GM12878 (cell line): ENCODE measurements at regions not wholly inside any gene's neighbourhood (a gene's known extent, or its start where the extent isn't known, plus 50 kb on each side); places are given as distances from the start of the nearest gene placed in this dataset.

Experiments used
- ATAC-seq: fragments of 200-7000 bp; cut with Tn5 transposase; 3 replicates; pipeline ENCODE4 v1.9.1; 2020; ENCODE audit warnings: mild to moderate bottlenecking, moderate library complexity
- BruUV-seq: library from RNA; stranded (reverse); fragments of 400-500 nt; replicated peaks from 2 replicates; lab custom pipeline; 2021; lab: Mats Ljungman, UMichigan
- CTCF ChIA-PET: fragments of 300-600 bp; sonication (Branson Sonifier 250); formaldehyde crosslinking; extraction: SDS; loops from one replicate; lab custom pipeline; 2021; ENCODE audit warnings: inconsistent platforms; lab: Yijun Ruan, JAX
- POLR2A ChIA-PET: fragments of 350-600 bp; formaldehyde crosslinking; extraction: SDS; loops from one replicate; lab custom pipeline; 2021; ENCODE audit warnings: inconsistent platforms; lab: Charles Lee
- RAD21 ChIA-PET: fragments of 300-600 bp; sonication (Branson Sonifier 250); formaldehyde crosslinking; loops from one replicate; lab custom pipeline; 2023; ENCODE audit warnings: antibody characterized with exemption; ENCODE audit not compliant: unreplicated experiment; lab: Charles Lee
- SMC1A ChIA-PET: fragments of 300-600 bp; sonication (Branson Sonifier 250); formaldehyde crosslinking; loops from one replicate; lab custom pipeline; 2023; ENCODE audit not compliant: unreplicated experiment, uncharacterized antibody; lab: Charles Lee
- DNase-seq: peaks from one replicate; pipeline ENCODE4 v3.0.0-alpha.2; 2011; ENCODE audit warnings: low read depth, low spot score
- FAIRE-seq: peaks from 3 replicates; lab custom pipeline; 2011; peaks lifted over from hg19 to GRCh38; lab: Jason Lieb, UNC
- H2AFZ ChIP-seq: 2 replicates; pipeline ENCODE4 v1.6.0; 2011; ENCODE audit warnings: low read depth, low read length, control low read depth; ENCODE audit not compliant: control insufficient read depth
- H3K27ac ChIP-seq: 2 replicates; pipeline ENCODE4 v1.5.1; 2011; ENCODE audit warnings: control low read depth; ENCODE audit not compliant: control insufficient read depth, insufficient read depth
- H3K27me3 ChIP-seq, 2 experiments: replicated peaks in 1 of 2; 2 replicates each; pipeline versions ENCODE4 v1.6.0 to v1.6.1; 2011; ENCODE audit warnings: low read length in 1 of 2; ENCODE audit not compliant: control insufficient read depth in 2 of 2, insufficient read depth in 2 of 2
- H3K36me3 ChIP-seq, 2 experiments: 2 replicates each; pipeline ENCODE4 v1.5.1; 2011; ENCODE audit warnings: low read length in 1 of 2; ENCODE audit not compliant: control insufficient read depth in 2 of 2, insufficient read depth in 2 of 2
- H3K4me1 ChIP-seq: 2 replicates; pipeline ENCODE4 v1.6.1; 2011; ENCODE audit warnings: mild to moderate bottlenecking, low read length, moderate library complexity, mixed read lengths; ENCODE audit not compliant: control insufficient read depth, insufficient read depth
- H3K4me2 ChIP-seq: 2 replicates; pipeline ENCODE4 v1.6.0; 2011; ENCODE audit warnings: control low read depth; ENCODE audit not compliant: control insufficient read depth, insufficient read depth
- H3K4me3 ChIP-seq: fragments of 200-600 bp; sonication (generic); 2 replicates; pipeline ENCODE4 v1.5.1; 2016
- H3K79me2 ChIP-seq: 2 replicates; pipeline ENCODE4 v1.6.0; 2011; ENCODE audit warnings: low read length; ENCODE audit not compliant: control insufficient read depth, insufficient read depth
- H3K9ac ChIP-seq: 2 replicates; pipeline ENCODE4 v1.8.0; 2011; ENCODE audit warnings: low read length, control low read depth, mixed read lengths; ENCODE audit not compliant: control insufficient read depth, insufficient read depth
- H3K9me3 ChIP-seq: replicated peaks from 3 replicates; pipeline ENCODE4 v1.5.1; 2011; ENCODE audit warnings: mild to moderate bottlenecking, low read length; ENCODE audit not compliant: control insufficient read depth, insufficient read depth
- H4K20me1 ChIP-seq: 2 replicates; pipeline ENCODE4 v1.6.0; 2011; ENCODE audit not compliant: control insufficient read depth, insufficient read depth
- BACH1 ChIP-seq: fragments of 450-650 bp; IDR thresholded peaks from 2 replicates; pipeline ENCODE4 v1.6.1; 2017; ENCODE audit warnings: mild to moderate bottlenecking, borderline replicate concordance
- HCFC1 ChIP-seq: fragments of 150-350 bp; IDR thresholded peaks from 2 replicates; pipeline ENCODE4 v1.6.1; 2014; ENCODE audit warnings: low read length
- HDGF ChIP-seq: fragments of 450-650 bp; IDR thresholded peaks from 2 replicates; pipeline ENCODE4 v1.6.1; 2016; ENCODE audit warnings: antibody characterized with exemption
- MTA3 ChIP-seq: IDR thresholded peaks from 2 replicates; pipeline ENCODE4 v1.6.1; 2012; ENCODE audit warnings: low read length, inconsistent platforms, borderline replicate concordance
- PAX5 ChIP-seq: IDR thresholded peaks from 2 replicates; pipeline ENCODE4 v1.6.1; 2011; ENCODE audit warnings: low read depth, low read length, borderline replicate concordance
- POLR2AphosphoS2 ChIP-seq: IDR thresholded peaks from 2 replicates; pipeline ENCODE4 v1.6.1; 2011; ENCODE audit warnings: low read depth, mild to moderate bottlenecking, low read length, improper control_type of control experiment, moderate library complexity
- SMAD1 ChIP-seq: fragments of 450-650 bp; IDR thresholded peaks from 2 replicates; pipeline ENCODE4 v1.6.1; 2018; ENCODE audit warnings: mild to moderate bottlenecking, low read depth; ENCODE audit not compliant: partially characterized antibody
- SMC3 ChIP-seq: IDR thresholded peaks from 2 replicates; pipeline ENCODE4 v1.6.1; 2011; ENCODE audit warnings: low read length, improper control_type of control experiment, borderline replicate concordance
- ZBED1 ChIP-seq: IDR thresholded peaks from 2 replicates; pipeline ENCODE4 v1.6.1; 2016; ENCODE audit warnings: borderline replicate concordance
- WGBS: methylation state at CpG from one replicate; pipeline ENCODE4 v1.1.6; 2016; ENCODE audit warnings: low lambda C conversion rate; ENCODE audit not compliant: insufficient replicate concordance, insufficient coverage; ENCODE audit errors: missing lambda C conversion rate; 5-methylcytosine and 5-hydroxymethylcytosine counted together
- in situ Hi-C: fragments of 300-500 bp; cut with MboI; formaldehyde crosslinking; loops from 9 replicates; pipeline ENCODE4 v1.14.3; 2018; ENCODE audit warnings: mixed read lengths
- intact Hi-C: fragments of 100-400 bp; cut with micrococcal nuclease; formaldehyde crosslinking; loops from one replicate; pipeline ENCODE4 v1.14.2; 2022; ENCODE audit not compliant: unreplicated experiment

DNA sequence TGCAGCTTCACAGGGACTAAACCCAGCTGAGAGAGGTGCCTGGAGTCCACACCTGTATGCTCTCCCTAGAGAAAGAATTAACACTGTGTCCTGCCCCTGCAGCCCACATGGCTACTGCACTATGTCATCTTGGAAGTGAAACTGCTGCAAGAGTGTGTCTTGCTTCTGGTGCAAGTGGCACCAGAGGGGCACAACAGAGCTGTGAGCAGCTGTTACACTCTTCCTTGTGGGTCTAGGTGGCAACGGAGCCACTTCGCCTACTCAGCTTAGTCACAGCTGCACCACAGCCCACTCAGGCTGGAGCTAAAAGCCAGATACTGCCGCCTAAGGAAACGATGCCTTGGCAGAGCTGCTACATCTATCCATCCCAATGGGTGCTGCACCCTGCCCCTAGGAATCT lies 391.4 kb downstream of the COL12A1 start:
- WGBS = 26% methylated on average over 4 of the region's 4 CpGs

DNA sequence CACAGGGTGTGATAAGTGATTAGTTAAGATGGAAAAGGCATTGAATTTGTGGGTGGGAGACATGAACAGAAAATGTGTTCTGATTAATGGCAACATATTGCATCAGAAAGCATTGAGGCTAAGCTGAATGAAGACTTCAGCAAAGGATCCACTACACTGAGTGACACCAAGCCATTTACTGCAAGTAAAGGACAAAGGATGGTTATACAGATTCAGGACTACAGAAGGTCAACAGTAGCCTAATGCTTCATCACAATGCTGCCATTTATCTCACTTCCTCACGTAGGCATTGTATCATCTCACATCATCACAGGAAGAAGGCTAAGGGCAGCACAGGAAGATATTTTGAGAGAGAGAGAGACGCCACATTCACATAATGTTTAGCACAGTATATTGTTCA lies 398.2 kb downstream of the COL12A1 start:
- no peak overlapping the region for H3K9ac ChIP-seq
- DNase-seq (no peak), ATAC-seq (no peak; the same call in 2 of the 3 replicates), FAIRE-seq (no peak)
- in situ Hi-C loops = no loop called here
- H3K4me2 ChIP-seq = no peak overlapping the region
- H3K27me3 ChIP-seq = no peaks in the 10 kb centered on the region
- ChIA-PET POLR2A (no interaction called here), CTCF (no interaction called here), RAD21 (no interaction called here), SMC1A (no interaction called here)
- H2AFZ ChIP-seq = no peak overlapping the region
- H3K9me3 ChIP-seq = no peaks in the 10 kb centered on the region
- no peak overlapping the region for H3K27ac ChIP-seq
- no peaks in the 10 kb centered on the region for H3K36me3 ChIP-seq
- no peaks in the 10 kb centered on the region for H3K79me2 ChIP-seq
- no peaks in the 10 kb centered on the region for H4K20me1 ChIP-seq
- no peaks in the 10 kb centered on the region for H3K4me1 ChIP-seq
- BruUV-seq = no TSS peak
- intact Hi-C loops = no loop called here
- H3K4me3 ChIP-seq = no peak overlapping the region
- WGBS = 9% methylated on average over 2 of the region's 2 CpGs
- TF ChIP-seq HCFC1 (no peak), POLR2AphosphoS2 (no peak), BACH1 (no peak), PAX5 (no peak), HDGF (no peak), ZBED1 (no peak), SMC3 (no peak)

More for the DNA sequence above, 391.4 kb downstream of the COL12A1 start:
- Histone ChIP-seq H3K9me3 (no peaks in the 10 kb centered on the region), H3K4me3 (no peak overlapping the region), H2AFZ (no peak overlapping the region), H3K27me3 (no peaks in the 10 kb centered on the region), H3K9ac (no peak overlapping the region), H3K79me2 (no peaks in the 10 kb centered on the region), H3K4me1 (no peaks in the 10 kb centered on the region), H3K4me2 (no peak overlapping the region), H4K20me1 (no peaks in the 10 kb centered on the region), H3K27ac (no peak overlapping the region), H3K36me3 (no peaks in the 10 kb centered on the region)
- SMC1A ChIA-PET = no interaction called here
- DNase-seq (no peak), ATAC-seq (peak; percentile 63), FAIRE-seq (no peak)
- CTCF ChIA-PET = no interaction called here
- intact Hi-C loops (no loop called here), in situ Hi-C loops (no loop called here)
- BruUV-seq = no TSS peak
- TF ChIP-seq MTA3 (no peak), SMAD1 (no peak)
- RAD21 ChIA-PET = no interaction called here
- POLR2A ChIA-PET = no interaction called here
